NCI-H2081 (cell line): ENCODE measurements at regions not wholly inside any gene's neighbourhood (a gene's known extent, or its start where the extent isn't known, plus 50 kb on each side); places are given as distances from the start of the nearest gene placed in this dataset.
"Not testable (repeated sequence)": the region's sequence is repeated elsewhere in the genome, so short reads cannot be mapped to it uniquely, and the experiment has no call there.

Experiments used
- DNase-seq, 2 experiments: peaks; one replicate each; lab custom pipeline; 2025; lab: John Stamatoyannopoulos, UW

- DNase-seq = not testable (repeated sequence)
Measured at GRCh38 chr1:83472066-83472465, 526.9 kb downstream of the TTLL7 start.

GRCh38 chr1:83471272-83471671 lies 527.7 kb downstream of the TTLL7 start:
- not testable (repeated sequence) for DNase-seq

- peak in 1 of 2 experiments; percentile 2 for DNase-seq
Measured at GRCh38 chr1:83468336-83468735, 530.6 kb downstream of the TTLL7 start.

GRCh38 chr1:83457735-83458248 lies 541.1 kb downstream of the TTLL7 start:
- not testable (repeated sequence) for DNase-seq

GRCh38 chr1:83457281-83457680 lies 541.7 kb downstream of the TTLL7 start:
- not testable (repeated sequence) for DNase-seq

GRCh38 chr1:83455753-83456152 lies 543.2 kb downstream of the TTLL7 start:
- not testable (repeated sequence) for DNase-seq

GRCh38 chr1:83445873-83446272 lies 553.1 kb downstream of the TTLL7 start:
- not testable (repeated sequence) for DNase-seq

- DNase-seq = not testable (repeated sequence)
Measured at GRCh38 chr1:83442412-83442811, 556.5 kb downstream of the TTLL7 start.

- DNase-seq = not testable (repeated sequence)
Measured at GRCh38 chr1:83440586-83440985, 558.3 kb downstream of the TTLL7 start.

- not testable (repeated sequence) for DNase-seq
Measured at GRCh38 chr1:83440021-83440420, 558.9 kb downstream of the TTLL7 start.

GRCh38 chr1:83438316-83438715 lies 560.6 kb downstream of the TTLL7 start:
- not testable (repeated sequence) for DNase-seq

GRCh38 chr1:83435336-83435735 lies 563.6 kb downstream of the TTLL7 start:
- DNase-seq = not testable (repeated sequence)

GRCh38 chr1:83427566-83427965 lies 571.4 kb downstream of the TTLL7 start:
- not testable (repeated sequence) for DNase-seq

GRCh38 chr1:83423382-83423781 lies 575.5 kb downstream of the TTLL7 start:
- DNase-seq = not testable (repeated sequence)

GRCh38 chr1:83418558-83418957 lies 580.4 kb downstream of the TTLL7 start:
- no peak for DNase-seq

GRCh38 chr1:83413839-83414107 lies 585.2 kb downstream of the TTLL7 start:
- not testable (repeated sequence) for DNase-seq

- not testable (repeated sequence) for DNase-seq
Measured at GRCh38 chr1:83410746-83411413, 588.1 kb downstream of the TTLL7 start.

- DNase-seq = not testable (repeated sequence)
Measured at GRCh38 chr1:83406693-83407371, 592.1 kb downstream of the TTLL7 start.

GRCh38 chr1:83405789-83406188 lies 593.1 kb downstream of the TTLL7 start:
- not testable (repeated sequence) for DNase-seq

- DNase-seq = not testable (repeated sequence)
Measured at GRCh38 chr1:83403500-83403899, 595.4 kb downstream of the TTLL7 start.

- DNase-seq = peak; percentile 54 to 88
Measured at GRCh38 chr1:83401146-83401545, 597.8 kb downstream of the TTLL7 start.

- not testable (repeated sequence) for DNase-seq
Measured at GRCh38 chr1:83400173-83400572, 598.8 kb downstream of the TTLL7 start.

- peak in 1 of 2 experiments; percentile 52 for DNase-seq
Measured at GRCh38 chr1:83398125-83398524, 600.8 kb downstream of the TTLL7 start.
